ENCODE measurements at regions not wholly inside any gene's neighbourhood (a gene's known extent, or its start where the extent isn't known, plus 50 kb on each side); places are given as distances from the start of the nearest gene placed in this dataset.

DNA sequence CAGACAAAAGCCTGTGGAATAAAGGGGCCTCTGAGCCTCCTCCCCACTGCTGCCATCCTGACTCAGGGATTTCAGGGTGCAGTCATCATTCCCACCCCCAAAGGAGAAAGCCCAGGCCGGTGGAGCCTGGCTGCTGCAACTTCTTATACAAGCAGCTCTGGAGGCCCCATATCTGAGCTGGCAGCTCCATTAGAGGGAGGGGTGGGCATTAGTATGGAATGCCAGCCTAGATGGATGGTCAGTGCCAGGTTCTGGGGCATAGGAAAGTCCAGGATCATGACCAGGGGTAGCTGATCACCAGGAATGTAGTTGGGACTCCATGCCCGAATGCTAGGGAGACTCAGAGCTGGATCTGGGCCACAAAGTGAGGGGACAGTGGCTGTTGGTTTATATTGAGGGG, 581.0 kb downstream of the KCNJ18 start:
- ChIA-PET CTCF (no interaction called here), POLR2A (no interaction called here)
- Histone ChIP-seq H3K36me3 (ENCODE audit: control insufficient read depth in 2 of 2, extremely low read depth in 1 of 2, insufficient read depth in 2 of 2, low read length in 2 of 2) (no peaks in the 10 kb centered on the region), H3K4me2 (ENCODE audit: insufficient read depth, low read length) (no peak overlapping the region), H3K9me3 (replicated peaks; ENCODE audit: control insufficient read depth, insufficient read depth, low read length) (no peaks in the 10 kb centered on the region), H3K79me2 (ENCODE audit: control insufficient read depth, insufficient read depth, low read length) (no peaks in the 10 kb centered on the region), H3K27me3 (ENCODE audit: control insufficient read depth in 2 of 2, insufficient read depth in 2 of 2, low read length in 2 of 2) (no peaks in the 10 kb centered on the region), H3K4me1 (ENCODE audit: control insufficient read depth, extremely low read depth, insufficient read depth, low read length) (no peaks in the 10 kb centered on the region), H3K9me1 (replicated peaks; ENCODE audit: control insufficient read depth, extremely low read depth, insufficient read depth, low read length) (no peaks in the 10 kb centered on the region), H3K27ac (ENCODE audit: insufficient read depth, low read depth, low read length) (no peak overlapping the region), H4K20me1 (replicated peaks; ENCODE audit: control insufficient read depth, extremely low read depth, insufficient read depth, low read length) (no peaks in the 10 kb centered on the region), H3K9ac (replicated peaks; ENCODE audit: extremely low read depth, insufficient read depth, low read length) (no peak overlapping the region), H2AFZ (ENCODE audit: low read depth, low read length) (no peak overlapping the region), H3K4me3 (replicated peaks in 1 of 3; ENCODE audit: insufficient read depth in 1 of 3, low read depth in 1 of 3, low read length in 3 of 3) (no peak overlapping the region)
- no peak for DNase-seq (ENCODE audit: low read depth, low spot score)
- TF ChIP-seq MYC (IDR thresholded peaks at IDR 0.05; ENCODE audit: low read depth, low read length) (no peak), POLR2AphosphoS5 (IDR thresholded peaks at IDR 0.05; ENCODE audit: insufficient read depth, low read depth, low read length) (no peak), POLR2A (IDR thresholded peaks at IDR 0.05; ENCODE audit: low read depth, low read length) (no peak), FOS (IDR thresholded peaks at IDR 0.05; ENCODE audit: borderline replicate concordance, insufficient read depth, low read length) (no peak), CTCF (IDR thresholded peaks at IDR 0.05; ENCODE audit: extremely low read depth in 1 of 2, insufficient read depth in 1 of 2, low read depth in 1 of 2, low read length in 2 of 2) (no peak), JUN (IDR thresholded peaks at IDR 0.05; ENCODE audit: borderline replicate concordance, insufficient read depth, insufficient read length, low read depth) (no peak), MAX (IDR thresholded peaks at IDR 0.05; ENCODE audit: insufficient read depth, insufficient read length) (no peak), GATA2 (IDR thresholded peaks at IDR 0.05; ENCODE audit: insufficient read depth, insufficient read length, low read depth, low read length) (no peak), EZH2 (IDR thresholded peaks at IDR 0.05; ENCODE audit: borderline replicate concordance, low read depth, low read length, severe bottlenecking) (no peak)
- no peak for FAIRE-seq
- intact Hi-C loops (cut with micrococcal nuclease) = no loop called here
- no TSS peak for BruUV-seq (replicated peaks)
- dilution Hi-C loops (cut with MboI; ENCODE audit: extremely low pct_ligation_motif_present, low sequenced_read_pairs) = no loop called here
